SK-N-MC (cell line): ENCODE measurements at regions not wholly inside any gene's neighbourhood (a gene's known extent, or its start where the extent isn't known, plus 50 kb on each side); places are given as distances from the start of the nearest gene placed in this dataset.

Experiments used
- EZH2 ChIP-seq: fragments of 200-600 bp; sonication (generic); IDR thresholded peaks from one replicate; pipeline ENCODE4 v1.6.1; 2017; ENCODE audit warnings: antibody characterized with exemption
- FOXP2 ChIP-seq: optimal IDR thresholded peaks from 2 replicates; pipeline ENCODE3; 2011; ENCODE audit warnings: mild to moderate bottlenecking, moderate library complexity; ENCODE audit not compliant: insufficient read depth; ENCODE audit errors: extremely low read length, control extremely low read depth
- POLR2AphosphoS5 ChIP-seq: IDR thresholded peaks from 2 replicates; pipeline ENCODE4 v1.6.1; 2012; ENCODE audit warnings: mild to moderate bottlenecking, low read depth, low read length, borderline replicate concordance

- TF ChIP-seq POLR2AphosphoS5 (no peak), EZH2 (no peak), FOXP2 (no peak)
Observed at GRCh38 chr1:14437417-14437918, 161.0 kb upstream of the KAZN start.
